ENCODE measurements at regions not wholly inside any gene's neighbourhood (a gene's known extent, or its start where the extent isn't known, plus 50 kb on each side); places are given as distances from the start of the nearest gene placed in this dataset.

- H3K27ac ChIP-seq (ENCODE audit: extremely low read depth, low read depth, low read length) = no peak overlapping the region
- no peaks in the 10 kb centered on the region for H3K36me3 ChIP-seq (ENCODE audit: control insufficient read depth in 2 of 2, insufficient read depth in 1 of 2, low read length in 2 of 2)
- no peak for TF ChIP-seq MYNN (tag by site-specific recombination; IDR thresholded peaks at IDR 0.05; ENCODE audit: borderline replicate concordance)
- TF ChIP-seq ZBTB8A (tag by site-specific recombination; IDR thresholded peaks at IDR 0.05) = no peak
- TF ChIP-seq ZNF555 (tag by site-specific recombination; conservative IDR thresholded peaks at IDR 0.05) = no peak
- TF ChIP-seq KLF16 (tag by site-specific recombination; IDR thresholded peaks at IDR 0.05) = no peak
- no peak for TF ChIP-seq ZNF121 (tag by site-specific recombination; IDR thresholded peaks at IDR 0.05)
- no peak for TF ChIP-seq ZNF426 (tag by site-specific recombination; IDR thresholded peaks at IDR 0.05)
- TF ChIP-seq HOXD13 (CRISPR knock-in tag; IDR thresholded peaks at IDR 0.05; ENCODE audit: borderline replicate concordance) = no peak
- TF ChIP-seq ZNF558 (tag by site-specific recombination; IDR thresholded peaks at IDR 0.05) = no peak
- TF ChIP-seq GLIS1 (tag by site-specific recombination; IDR thresholded peaks at IDR 0.05) = no peak
- TF ChIP-seq TCF7L2 (IDR thresholded peaks at IDR 0.05; ENCODE audit: borderline replicate concordance, low read depth, low read length) = no peak
- TF ChIP-seq ZNF174 (tag by site-specific recombination; IDR thresholded peaks at IDR 0.05) = no peak
- TF ChIP-seq ZNF501 (tag by site-specific recombination; IDR thresholded peaks at IDR 0.05) = no peak
- no peak for TF ChIP-seq ZSCAN4 (tag by site-specific recombination; IDR thresholded peaks at IDR 0.05)
- TF ChIP-seq GLI4 (tag by site-specific recombination; IDR thresholded peaks at IDR 0.05) = no peak
- no peak for TF ChIP-seq ZNF433 (tag by site-specific recombination; IDR thresholded peaks at IDR 0.05; ENCODE audit: low read depth)
- TF ChIP-seq ZNF544 (tag by site-specific recombination; IDR thresholded peaks at IDR 0.05) = no peak
- no peak for TF ChIP-seq ZNF677 (tag by site-specific recombination; IDR thresholded peaks at IDR 0.05)
- no peak for TF ChIP-seq ZNF140 (tag by site-specific recombination; IDR thresholded peaks at IDR 0.05)
- no peak for TF ChIP-seq ZNF785 (tag by site-specific recombination; IDR thresholded peaks at IDR 0.05)
- no peak for TF ChIP-seq ZNF701 (tag by site-specific recombination; IDR thresholded peaks at IDR 0.05)
- H3K4me3 ChIP-seq (ENCODE audit: low read depth, low read length) = no peak overlapping the region
- ChIA-PET POLR2A (no interaction called here), CTCF (no interaction called here)
- no peaks in the 10 kb centered on the region for H3K9me3 ChIP-seq (ENCODE audit: control insufficient read depth, insufficient read depth, low read depth, low read length)
- H3K4me1 ChIP-seq (ENCODE audit: control insufficient read depth, insufficient read depth, low read length) = no peaks in the 10 kb centered on the region
Measured at GRCh38 chr2:187148059-187148714, 299.2 kb upstream of the ZSWIM2 start.

DNA sequence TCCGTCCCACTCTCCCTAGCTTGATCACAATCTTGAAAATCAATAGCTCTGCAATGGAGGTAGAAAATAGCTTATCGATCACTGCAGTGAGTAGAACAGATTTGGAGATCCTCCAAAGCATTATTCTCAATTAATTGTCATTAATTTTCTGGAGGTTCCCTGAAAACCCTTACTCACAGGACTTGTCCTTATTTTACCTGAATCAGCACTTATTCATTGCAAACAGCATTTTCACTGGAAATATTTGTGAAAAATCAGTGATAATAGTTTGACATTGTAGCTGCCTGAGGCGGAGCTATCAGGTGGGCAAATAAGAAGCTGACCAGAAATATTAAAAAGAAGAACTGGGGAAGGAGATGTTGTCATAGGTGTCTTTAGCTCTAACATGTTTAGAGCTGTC, 294.6 kb upstream of the ZSWIM2 start:
- ChIA-PET CTCF (no interaction called here), POLR2A (no interaction called here)
- no peaks in the 10 kb centered on the region for H3K36me3 ChIP-seq (ENCODE audit: control insufficient read depth in 2 of 2, insufficient read depth in 1 of 2, low read length in 2 of 2)
- no peak overlapping the region for H3K4me3 ChIP-seq (ENCODE audit: low read depth, low read length)
- H3K4me1 ChIP-seq (ENCODE audit: control insufficient read depth, insufficient read depth, low read length) = no peaks in the 10 kb centered on the region
- no peak for TF ChIP-seq ZNF214 (tag by site-specific recombination; IDR thresholded peaks at IDR 0.05; ENCODE audit: borderline replicate concordance)
- TF ChIP-seq ZNF169 (tag by site-specific recombination; IDR thresholded peaks at IDR 0.05) = no peak
- no peak for TF ChIP-seq ZNF658 (tag by site-specific recombination; IDR thresholded peaks at IDR 0.05)
- TF ChIP-seq ZNF362 (tag by site-specific recombination; IDR thresholded peaks at IDR 0.05) = no peak
- TF ChIP-seq YY2 (tag by site-specific recombination; IDR thresholded peaks at IDR 0.05) = no peak
- no peak for TF ChIP-seq KLF10 (tag by site-specific recombination; IDR thresholded peaks at IDR 0.05)
- TF ChIP-seq ZBTB8A (tag by site-specific recombination; IDR thresholded peaks at IDR 0.05) = no peak
- no peak for TF ChIP-seq ZNF184 (tag by site-specific recombination; IDR thresholded peaks at IDR 0.05)
- TF ChIP-seq ZNF791 (tag by site-specific recombination; IDR thresholded peaks at IDR 0.05) = no peak
- no peak for TF ChIP-seq YY1 (tag by site-specific recombination; IDR thresholded peaks at IDR 0.05)
- TF ChIP-seq ZNF510 (tag by site-specific recombination; IDR thresholded peaks at IDR 0.05; ENCODE audit: insufficient replicate concordance) = no peak
- TF ChIP-seq ZNF623 (tag by site-specific recombination; IDR thresholded peaks at IDR 0.05) = no peak
- TF ChIP-seq ZNF423 (tag by site-specific recombination; IDR thresholded peaks at IDR 0.05) = no peak
- no peak for TF ChIP-seq KLF1 (tag by site-specific recombination; IDR thresholded peaks at IDR 0.05)
- no peak for TF ChIP-seq ZNF121 (tag by site-specific recombination; IDR thresholded peaks at IDR 0.05)
- no peak for TF ChIP-seq ZNF211 (tag by site-specific recombination; IDR thresholded peaks at IDR 0.05; ENCODE audit: low read depth)
- no peak for TF ChIP-seq BCL6B (tag by site-specific recombination; IDR thresholded peaks at IDR 0.05)
- TF ChIP-seq ZFHX2 (tag by site-specific recombination; conservative IDR thresholded peaks at IDR 0.05) = no peak
- TF ChIP-seq ZNF585B (tag by site-specific recombination; IDR thresholded peaks at IDR 0.05) = no peak
- H3K27ac ChIP-seq (ENCODE audit: extremely low read depth, low read depth, low read length) = no peak overlapping the region
- no peaks in the 10 kb centered on the region for H3K9me3 ChIP-seq (ENCODE audit: control insufficient read depth, insufficient read depth, low read depth, low read length)

All from HEK293 (cell line).